Middle frontal gyrus (tissue), 1 donor: ENCODE measurements at regions not wholly inside any gene's neighbourhood (a gene's known extent, or its start where the extent isn't known, plus 50 kb on each side); places are given as distances from the start of the nearest gene placed in this dataset.
"Not testable (repeated sequence)": the region's sequence is repeated elsewhere in the genome, so short reads cannot be mapped to it uniquely, and the experiment has no call there.

Experiments
- DNase-seq: peaks from one replicate; pipeline ENCODE4 v3.0.0-alpha.2; 2015; ENCODE audit warnings: low spot score; ENCODE audit errors: extremely low spot score

GRCh38 chr5:25027526-25027925 is 382.7 kb upstream of the CDH10 start:
- no peak for DNase-seq

- no peak for DNase-seq
These were observed 382.3 kb upstream of the CDH10 start for GRCh38 chr5:25027061-25027460.

GRCh38 chr5:25025831-25026230 is 381.1 kb upstream of the CDH10 start:
- DNase-seq = no peak

- no peak for DNase-seq
These were observed 375.7 kb upstream of the CDH10 start for GRCh38 chr5:25020454-25020853.

DNA sequence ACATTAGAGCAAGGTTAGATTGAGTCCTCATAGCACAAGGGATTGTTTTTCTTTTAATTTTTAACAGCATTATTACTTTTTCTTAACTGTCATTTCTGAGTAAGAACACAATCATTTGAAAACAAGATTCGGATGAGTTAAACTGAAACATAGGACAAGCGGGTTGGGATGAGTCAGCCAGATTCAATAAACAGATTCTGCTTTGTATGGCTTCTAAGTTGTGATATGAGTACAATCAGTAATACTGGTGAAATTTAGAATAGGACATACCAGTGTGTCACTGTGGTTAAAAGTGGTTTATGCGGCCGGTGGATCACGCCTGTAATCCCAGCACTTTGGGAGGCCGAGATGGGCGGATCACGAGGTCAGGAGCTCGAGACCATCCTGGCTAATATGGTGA is 364.3 kb upstream of the CDH10 start:
- DNase-seq = no peak

- DNase-seq = no peak
These were observed 362.0 kb upstream of the CDH10 start for GRCh38 chr5:25006734-25007133.

DNA sequence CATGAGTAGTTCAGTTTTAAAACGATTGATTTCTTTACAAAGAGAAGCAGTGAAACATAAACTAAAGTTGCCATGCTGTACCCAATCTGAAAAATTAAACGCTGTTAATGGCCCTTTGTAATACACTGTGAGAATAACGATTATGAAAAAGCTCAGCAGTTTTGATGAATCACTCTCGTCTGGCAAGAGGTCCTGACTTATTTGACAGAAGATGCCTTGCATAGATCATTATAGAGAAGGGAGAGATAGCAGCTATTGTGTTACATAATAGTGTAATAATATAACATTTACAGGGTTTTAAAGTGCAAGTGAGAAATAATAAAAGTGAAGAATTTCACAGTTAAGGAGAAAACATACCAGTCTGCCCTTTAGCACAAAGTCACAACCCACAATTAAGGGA is 361.5 kb upstream of the CDH10 start:
- DNase-seq = no peak

- DNase-seq = no peak
These were observed 360.7 kb upstream of the CDH10 start for GRCh38 chr5:25005431-25005830.

DNA sequence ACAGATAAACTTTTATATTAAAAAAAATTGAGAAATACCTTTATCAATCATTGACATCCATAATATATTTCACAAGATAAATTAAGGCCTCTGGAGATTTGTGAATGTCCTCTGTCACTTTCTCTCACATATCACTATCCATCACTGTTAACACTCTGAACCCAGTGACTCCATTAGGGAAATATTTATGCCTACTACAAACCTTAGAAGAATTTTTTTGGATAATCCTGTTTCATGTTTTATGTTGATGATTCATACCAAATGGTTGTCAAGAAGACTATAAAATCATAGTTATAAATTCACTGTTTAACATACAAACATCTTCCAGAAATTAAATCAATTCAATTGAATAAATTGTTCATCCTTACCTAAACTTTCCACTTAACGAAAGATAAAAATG is 357.6 kb upstream of the CDH10 start:
- DNase-seq = no peak

GRCh38 chr5:24999732-25000131 is 355.0 kb upstream of the CDH10 start:
- no peak for DNase-seq

DNA sequence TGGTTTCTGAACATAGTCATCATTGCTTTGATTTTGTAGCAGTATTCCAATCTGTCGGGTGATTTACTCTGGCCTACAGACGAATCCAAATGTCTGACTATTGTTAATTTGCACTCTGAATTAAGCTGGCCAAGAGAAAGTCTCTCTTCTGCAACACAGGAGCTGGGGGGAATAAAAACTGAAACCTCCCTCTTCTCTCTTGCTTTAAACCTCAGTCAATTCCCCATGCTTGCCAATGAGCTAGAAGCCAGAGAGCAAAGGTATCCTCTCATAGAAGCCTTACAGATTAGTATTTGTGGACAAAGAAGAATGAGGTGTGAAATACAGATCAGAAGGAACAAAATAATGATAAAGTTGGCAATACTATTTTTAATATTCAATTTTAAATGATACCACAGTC is 353.9 kb upstream of the CDH10 start:
- no peak for DNase-seq

- no peak for DNase-seq
These were observed 341.5 kb upstream of the CDH10 start for GRCh38 chr5:24986326-24986725.

GRCh38 chr5:24978552-24978951 is 333.8 kb upstream of the CDH10 start:
- DNase-seq = not testable (repeated sequence)

DNA sequence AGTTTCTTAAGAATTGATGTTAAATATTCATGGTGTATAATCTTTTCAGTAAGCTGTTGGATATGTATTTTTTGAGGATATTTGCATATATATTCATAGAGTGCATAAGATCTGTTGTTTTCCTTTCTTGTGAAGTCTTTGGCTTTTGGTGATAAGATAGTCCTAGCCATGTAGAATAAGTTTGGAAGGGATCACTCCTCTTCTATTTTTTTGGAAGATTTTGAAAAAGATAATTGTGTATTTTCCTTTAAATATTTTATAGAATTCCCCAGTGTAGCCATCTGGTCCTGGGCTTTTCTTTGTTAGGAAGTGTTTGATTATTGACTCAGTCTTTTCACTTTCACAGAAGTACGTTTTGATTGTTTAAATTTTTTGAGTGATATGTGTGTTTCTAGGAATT is 318.8 kb upstream of the CDH10 start:
- DNase-seq = no peak

DNA sequence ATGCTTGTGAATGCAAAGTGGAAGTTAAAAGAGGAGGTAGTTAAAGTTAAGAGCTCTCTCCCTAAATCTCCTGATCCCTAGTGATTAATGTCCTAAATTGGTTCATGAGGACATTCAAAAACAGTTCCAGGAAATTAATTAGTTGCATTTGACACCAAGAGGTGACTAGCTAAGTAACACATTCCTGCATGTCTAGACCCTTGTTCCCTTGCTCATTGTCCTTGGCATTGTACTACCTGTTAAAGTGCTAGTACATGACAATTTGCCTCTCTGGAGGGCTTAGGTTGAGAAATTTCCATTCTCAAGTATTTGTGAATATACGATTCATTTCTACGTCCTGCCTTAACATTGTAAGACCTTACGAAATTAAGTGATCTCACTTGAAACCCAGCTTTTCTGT is 278.6 kb upstream of the CDH10 start:
- DNase-seq = no peak

GRCh38 chr5:24918676-24919075 is 273.9 kb upstream of the CDH10 start:
- DNase-seq = no peak

GRCh38 chr5:24916863-24917262 is 272.1 kb upstream of the CDH10 start:
- DNase-seq = no peak

GRCh38 chr5:24909210-24909609 is 264.4 kb upstream of the CDH10 start:
- no peak for DNase-seq

GRCh38 chr5:24906689-24907088 is 261.9 kb upstream of the CDH10 start:
- DNase-seq = no peak

DNA sequence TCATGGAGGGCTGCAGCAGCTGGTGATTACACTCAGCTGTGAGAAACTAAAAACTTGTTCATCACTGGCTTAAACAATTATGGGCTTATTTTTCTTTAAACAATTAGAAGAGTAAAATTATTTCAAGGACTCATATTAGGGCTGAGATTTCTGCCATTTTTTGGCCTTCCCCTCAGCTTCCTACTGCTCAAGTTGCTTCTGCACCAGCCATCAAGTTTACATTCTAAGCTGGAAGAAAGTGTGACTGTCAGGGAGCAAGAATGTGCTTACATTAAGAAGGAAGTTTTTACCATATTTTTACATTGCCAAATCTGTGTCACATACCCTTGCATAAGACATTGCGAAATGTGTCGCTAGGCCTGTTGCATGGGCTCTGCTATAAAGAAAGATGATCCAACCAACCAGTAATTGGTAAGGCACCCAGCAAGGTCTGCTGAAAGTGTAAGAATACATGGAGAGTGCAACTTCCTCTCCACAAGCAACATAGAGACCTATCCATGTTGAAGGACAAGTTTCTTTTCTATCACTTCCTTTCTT is 260.3 kb upstream of the CDH10 start:
- no peak for DNase-seq

- no peak for DNase-seq
These were observed 254.4 kb upstream of the CDH10 start for GRCh38 chr5:24899180-24899579.

DNA sequence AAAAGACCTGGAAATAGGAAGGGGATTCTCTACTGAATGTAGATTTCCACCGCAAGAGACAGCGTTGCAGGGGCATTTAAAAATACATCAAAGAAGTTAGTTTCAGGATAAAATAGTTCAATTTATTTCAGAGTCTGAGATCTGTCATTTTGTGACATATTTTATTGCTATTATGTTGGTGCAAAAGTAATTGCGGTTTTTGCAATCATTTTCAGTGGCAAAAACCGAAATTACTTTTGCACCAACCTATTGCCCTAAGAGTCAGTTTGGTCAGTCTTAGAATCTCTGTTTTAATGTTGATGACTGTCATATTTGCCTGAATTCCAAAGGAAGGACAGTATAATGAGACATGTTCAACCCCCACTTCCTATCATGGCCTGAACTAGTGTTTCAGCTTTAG is 219.5 kb upstream of the CDH10 start:
- DNase-seq = no peak

DNA sequence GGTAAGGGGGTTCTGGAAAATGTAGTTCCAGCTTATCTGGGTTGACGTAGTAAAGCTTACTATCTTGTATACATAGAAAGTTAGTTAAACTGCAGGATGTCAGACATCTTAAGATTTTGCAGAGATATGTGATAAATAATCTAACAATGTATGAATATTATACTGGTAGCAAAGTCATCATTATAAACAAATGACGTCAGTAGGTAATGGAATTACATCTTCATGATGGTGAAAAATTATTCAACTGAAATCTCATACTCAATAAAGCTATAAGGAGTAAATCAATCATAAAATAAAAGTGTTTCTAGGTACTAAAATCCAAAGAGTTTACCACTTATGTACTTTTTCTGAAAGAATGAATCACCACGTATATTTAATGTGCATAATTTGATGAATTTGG is 217.3 kb upstream of the CDH10 start:
- no peak for DNase-seq

DNA sequence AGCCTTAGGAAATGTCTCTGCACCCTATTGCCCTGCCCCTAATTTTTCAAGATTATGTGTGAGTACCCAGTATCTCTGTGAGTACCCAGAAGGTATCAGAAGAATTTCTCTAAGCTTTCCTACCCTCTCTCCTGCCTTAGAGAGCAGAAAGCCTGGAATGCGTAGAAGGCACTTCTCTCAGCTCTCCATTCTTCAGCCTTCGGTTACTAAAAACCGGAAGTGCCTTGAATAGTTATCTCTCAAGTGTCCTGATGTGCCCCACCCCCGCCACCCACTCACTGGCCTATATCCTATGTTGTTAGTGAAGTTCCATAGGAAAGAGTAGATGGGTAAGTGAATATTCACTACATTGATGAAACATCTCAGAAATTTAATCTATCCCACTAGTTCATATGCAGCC is 210.7 kb upstream of the CDH10 start:
- no peak for DNase-seq
